ENCODE measurements at regions not wholly inside any gene's neighbourhood (a gene's known extent, or its start where the extent isn't known, plus 50 kb on each side); places are given as distances from the start of the nearest gene placed in this dataset.
"Not testable (repeated sequence)": the region's sequence is repeated elsewhere in the genome, so short reads cannot be mapped to it uniquely, and the experiment has no call there.

DNA sequence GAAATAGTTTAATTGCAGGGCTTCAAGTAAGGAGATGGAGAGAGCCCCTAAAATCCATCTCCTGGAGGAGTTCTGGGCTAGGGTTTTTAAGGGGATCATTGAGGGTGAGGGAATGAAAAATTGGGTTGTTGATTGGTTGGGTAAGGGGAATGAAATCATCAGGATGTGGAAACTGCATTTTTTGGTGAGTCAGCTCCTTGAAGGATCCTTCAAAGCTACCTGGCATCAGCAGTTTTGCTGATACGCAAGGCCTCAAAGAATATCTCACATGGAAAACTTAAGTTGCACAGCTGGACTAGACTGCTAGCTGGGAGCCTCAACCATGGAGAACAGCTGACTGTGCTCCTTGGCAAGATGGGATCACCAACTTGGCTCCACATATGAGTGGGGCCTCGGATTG lies 136.7 kb downstream of the FGF10 start:
- no peak for DNase-seq (ENCODE audit: low read depth)

DNA sequence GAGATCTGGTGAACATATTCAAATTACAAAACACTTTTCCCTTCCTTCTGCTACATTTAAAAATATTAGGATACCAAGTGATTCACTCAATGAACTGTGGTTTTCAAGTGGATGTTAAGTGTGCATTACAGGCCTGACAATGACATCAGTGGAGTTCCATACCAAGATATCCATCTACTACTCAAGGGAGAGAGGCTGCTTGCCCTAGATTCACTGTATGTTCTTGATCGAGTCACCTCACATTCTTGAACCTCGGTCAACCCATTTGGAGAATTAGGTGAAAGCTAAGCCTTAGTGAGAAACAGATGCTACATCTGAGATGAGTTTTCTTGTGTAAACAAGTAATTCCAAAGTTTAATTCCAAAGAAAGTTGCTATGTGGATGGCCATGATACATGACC lies 142.2 kb downstream of the FGF10 start:
- no peak for DNase-seq (ENCODE audit: low read depth)

DNA sequence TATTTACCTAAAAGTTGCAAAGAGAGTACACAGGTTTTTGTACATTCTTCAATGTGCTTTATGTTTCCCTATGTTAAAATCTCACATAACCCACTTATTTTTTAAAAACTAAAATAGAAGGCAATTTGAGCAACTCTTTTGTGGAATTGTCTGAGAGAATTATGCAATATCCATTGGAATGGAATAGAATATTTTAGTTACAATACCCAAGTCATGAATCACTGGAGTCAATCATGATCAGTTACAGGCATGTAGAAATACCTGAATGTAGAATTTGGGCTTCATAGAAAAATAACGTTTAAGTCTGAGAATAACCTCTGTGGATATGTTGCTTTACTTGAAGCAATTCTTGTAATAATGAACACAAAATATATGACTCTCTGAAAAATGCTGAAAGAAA lies 143.3 kb downstream of the FGF10 start:
- no peak for DNase-seq (ENCODE audit: low read depth)

DNA sequence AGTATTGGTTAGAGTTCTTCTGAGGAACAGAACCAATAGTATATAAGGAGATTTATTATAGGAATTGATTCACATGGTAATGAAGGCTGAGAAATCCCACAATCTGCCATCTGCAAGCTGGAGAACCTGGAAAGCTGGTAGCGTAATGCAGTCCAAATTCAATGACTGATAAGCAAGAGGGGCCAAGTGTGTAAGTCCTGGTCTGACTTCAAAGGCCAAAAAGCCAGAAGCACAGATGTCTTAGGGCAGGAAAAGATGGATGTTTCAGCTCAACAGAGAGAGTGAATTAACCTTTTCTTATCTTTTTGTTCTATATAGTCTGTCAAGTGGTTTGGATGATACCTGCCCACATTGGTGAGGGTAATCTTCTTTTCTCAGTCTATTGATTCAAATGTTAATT lies 146.4 kb downstream of the FGF10 start:
- DNase-seq (ENCODE audit: low read depth): no peak

DNA sequence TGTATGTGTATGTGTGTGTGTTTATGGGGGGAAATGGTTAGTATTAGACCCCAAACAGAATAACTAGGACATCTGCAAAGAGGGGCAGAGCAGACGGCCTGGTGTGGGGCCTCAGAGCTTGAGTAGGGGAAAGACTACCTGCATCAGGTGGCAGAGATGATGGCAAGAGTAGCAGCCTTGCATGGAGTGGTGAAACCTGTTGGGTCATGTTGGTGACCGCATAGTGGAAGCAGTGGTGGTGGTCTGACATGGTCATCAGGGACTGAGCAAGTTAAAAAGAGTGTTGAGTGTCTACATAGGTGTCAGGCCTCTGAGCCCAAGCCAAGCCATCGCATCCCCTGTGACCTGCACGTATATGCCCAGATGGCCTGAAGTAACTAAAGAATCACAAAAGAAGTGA lies 153.2 kb downstream of the FGF10 start:
- DNase-seq (ENCODE audit: low read depth): no peak

DNA sequence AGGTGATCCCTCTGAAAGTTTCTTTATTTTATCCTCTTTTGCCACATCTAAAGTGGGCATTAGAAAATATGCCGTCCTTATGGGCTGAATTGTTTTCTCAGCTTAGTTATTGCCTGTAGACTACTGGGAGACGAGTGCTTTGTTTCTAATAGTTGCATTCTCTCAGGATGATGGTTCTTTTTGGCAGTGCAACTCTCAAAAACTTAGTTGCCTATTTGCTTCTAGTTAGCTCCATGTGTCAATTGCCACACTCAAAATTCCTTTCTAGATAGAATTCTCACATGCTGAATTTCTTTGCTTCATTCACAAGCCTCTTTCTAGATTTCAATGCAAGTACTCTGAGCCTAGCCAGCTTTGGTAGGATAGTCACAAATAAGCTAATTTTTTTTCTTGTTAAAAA lies 155.5 kb downstream of the FGF10 start:
- DNase-seq (ENCODE audit: low read depth): no peak

DNA sequence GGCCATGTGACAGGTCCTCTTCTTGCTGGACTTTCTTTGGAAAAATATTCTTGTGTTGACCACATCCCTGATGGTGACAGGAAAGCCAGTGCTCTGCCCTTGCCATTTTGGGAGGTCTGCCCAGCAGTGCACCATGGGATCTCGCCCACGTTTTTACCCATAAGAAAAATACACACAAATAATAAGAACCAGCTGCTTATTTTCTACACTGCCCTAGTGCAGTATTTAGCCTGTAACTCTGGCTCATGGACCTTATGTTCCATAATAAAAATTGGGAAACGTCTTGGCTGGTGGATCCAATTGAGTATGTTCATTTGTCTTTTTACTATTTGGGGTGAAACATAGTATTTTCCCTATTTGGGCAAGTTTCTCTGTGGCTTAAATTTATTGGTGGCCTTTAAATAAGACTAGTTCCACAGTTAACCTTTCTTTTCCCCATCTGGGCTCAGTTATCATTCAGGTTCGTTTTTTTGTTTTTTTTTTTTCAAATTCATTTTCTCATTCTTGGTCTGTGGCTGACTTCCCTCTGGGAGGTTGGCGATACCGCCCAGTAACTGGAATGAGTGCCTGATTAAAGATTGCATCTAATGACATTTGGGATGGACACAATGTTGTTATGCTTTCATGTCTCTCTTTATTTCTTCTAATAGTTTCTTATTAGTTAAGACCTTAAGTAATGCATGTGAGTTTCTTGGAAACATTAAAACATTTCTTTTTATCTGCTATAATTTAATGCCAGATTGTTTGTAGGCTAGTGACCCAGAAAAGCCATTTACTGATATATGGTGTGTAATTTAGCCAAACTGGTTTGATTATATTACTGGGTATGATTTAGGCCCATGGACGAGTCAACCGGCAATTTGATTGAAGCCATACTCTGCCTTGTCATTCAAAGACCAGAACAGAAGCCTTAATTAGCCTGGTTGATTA lies 163.7 kb downstream of the FGF10 start:
- DNase-seq (ENCODE audit: low read depth): no peak

DNA sequence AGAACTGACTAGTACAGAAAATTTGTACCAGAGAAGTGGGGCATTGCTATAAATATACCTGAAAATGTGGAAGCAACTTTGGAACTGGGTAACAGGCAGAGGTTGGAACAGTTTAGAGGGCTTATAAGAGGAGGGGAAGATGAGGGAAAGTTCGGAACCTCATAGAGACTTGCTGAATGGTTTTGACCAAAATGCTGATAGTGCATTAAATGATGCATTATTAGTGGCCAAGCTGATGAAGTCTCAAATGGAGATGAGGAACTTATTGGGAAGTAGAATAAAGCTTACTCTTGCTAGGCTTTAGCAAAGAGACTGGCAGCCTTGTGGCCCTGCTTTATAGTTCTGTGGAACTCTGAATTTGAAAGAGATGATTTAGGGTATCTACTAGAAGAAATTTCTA lies 189.8 kb downstream of the FGF10 start:
- DNase-seq (ENCODE audit: low read depth): no peak

DNA sequence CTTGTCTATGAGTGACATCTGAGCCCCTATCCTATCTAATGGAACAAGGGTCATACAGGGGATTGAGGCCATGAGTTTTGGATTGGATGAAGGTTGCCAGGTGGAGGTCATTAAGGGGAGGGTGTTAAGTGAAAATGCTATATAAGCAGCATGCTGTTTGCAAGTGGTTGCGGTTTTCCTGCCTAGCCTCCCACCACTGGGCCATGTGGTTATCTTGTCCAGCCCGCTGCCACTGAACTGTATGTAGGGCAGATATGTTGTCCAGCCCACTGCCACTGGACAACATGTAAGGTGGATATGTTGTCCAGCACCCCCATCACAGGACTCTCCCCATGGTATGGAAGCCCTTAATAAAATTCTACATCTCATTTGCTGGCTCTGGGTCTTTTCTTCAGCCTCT lies 200.0 kb downstream of the FGF10 start:
- no peak for DNase-seq (ENCODE audit: low read depth)

DNA sequence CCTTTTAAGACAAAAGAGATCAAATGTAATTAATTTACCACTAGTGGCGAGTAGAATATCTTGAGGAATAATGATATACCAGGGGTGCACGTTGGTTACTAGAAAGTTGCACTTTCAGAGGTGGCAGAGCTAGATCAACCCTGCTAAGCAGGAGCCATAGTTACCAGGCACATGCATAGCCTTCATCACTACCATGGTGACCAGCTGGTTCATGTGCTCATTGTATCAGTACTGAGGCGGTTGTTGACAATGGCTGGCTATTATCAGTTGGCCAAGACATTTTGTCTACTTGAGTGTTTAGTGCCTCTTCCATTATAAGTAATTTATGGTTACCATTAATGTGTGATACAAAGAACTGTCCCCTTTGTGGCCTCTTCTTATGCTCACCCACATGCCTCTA lies 201.2 kb downstream of the FGF10 start:
- no peak for DNase-seq (ENCODE audit: low read depth)

DNA sequence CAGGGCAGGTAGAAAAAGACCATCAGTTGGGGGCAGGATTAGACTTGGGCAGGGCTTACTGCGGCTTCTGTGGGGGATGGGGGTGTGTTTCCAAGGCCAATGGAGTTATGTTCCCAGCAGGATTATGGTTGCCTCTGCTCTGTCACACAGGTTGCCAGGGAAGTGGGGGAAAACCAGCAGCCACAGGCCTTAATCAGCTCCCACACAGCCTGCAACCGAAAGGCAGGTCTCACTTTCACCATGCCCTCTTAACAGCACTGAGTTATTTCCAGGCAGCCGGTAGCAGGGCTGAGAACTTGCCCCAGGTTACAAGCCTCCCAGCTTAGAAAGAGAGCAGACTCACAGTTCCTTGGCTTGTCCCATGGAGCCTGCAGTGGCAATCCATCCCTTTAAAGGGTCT lies 205.5 kb downstream of the FGF10 start:
- DNase-seq (ENCODE audit: low read depth): no peak

DNA sequence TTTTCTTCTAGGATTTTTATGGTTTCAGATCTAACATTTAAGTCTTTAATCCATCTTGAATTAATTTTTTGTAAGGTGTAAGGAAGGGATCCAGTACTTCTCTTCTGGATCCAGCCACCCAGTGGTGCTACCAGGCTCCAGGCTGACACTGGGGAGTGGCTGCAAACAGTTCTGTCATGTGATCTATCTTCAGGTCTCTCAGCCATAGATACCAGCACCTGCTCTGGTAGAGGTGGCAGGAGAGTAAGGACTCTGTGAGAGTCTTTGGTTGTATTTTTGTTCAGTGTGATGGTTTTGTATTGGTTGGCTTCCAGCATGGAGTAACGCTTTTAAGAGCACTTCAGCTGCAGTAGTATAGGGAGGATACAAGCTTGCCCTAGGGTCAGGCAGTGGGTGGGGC lies 205.9 kb downstream of the FGF10 start:
- no peak for DNase-seq (ENCODE audit: low read depth)

DNA sequence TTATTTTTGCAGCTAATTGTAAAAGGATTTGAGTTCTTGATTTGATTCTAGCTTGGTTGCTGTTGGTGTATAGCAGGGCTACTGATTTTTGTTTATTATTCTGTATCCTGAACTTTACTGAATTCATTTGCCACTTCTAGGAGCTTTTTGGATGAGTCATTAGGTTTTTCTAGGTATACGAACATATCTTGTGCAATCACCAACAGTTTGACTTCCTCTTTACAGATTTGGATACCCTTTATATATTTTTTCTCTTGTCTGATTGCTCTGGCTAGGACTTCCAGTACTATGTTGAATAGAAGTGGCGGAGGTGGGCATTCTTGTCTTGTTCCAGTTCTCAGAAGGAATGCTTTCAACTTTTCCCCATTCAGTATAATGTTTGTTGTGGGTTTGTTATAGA lies 210.8 kb downstream of the FGF10 start:
- no peak for DNase-seq (ENCODE audit: low read depth)

DNA sequence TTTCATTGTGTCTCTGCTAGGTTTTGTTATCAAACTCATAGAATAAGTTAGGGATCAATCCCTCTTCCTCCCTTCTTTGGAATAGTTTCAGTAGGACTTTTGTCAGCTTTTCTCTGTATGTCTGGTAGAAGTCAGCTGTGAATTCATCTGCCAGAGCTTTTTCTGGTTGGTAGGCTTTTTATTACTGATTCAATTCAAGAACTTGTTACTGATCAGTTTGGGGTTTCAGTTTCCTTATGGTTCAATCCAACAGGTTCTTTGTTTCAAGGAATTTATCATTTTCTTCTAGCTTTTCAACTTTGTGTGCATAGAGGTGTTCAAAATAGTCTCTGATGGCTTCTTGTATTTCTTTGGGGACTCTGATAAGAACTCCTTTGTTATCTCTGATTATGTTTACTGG lies 221.7 kb downstream of the FGF10 start:
- DNase-seq (ENCODE audit: low read depth): no peak

DNA sequence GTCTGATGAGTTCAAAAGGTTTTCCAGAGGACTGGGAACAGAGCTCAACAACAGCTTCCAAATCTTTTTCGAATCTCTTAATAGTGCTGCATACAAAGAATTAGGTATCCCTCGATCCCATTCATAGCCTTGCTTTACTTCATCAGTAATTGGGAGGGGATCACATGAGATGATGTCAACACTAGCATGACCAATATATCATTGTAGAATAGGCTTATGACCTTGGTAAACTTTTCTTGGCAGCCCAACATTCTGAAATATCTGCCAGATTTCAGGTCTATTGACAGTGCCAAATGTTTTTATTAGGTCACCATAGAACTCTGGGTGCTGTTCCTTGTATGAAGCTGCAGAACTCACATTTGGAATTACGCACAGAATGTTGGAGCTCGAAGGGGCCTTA lies 228.9 kb downstream of the FGF10 start:
- no peak for DNase-seq (ENCODE audit: low read depth)

DNA sequence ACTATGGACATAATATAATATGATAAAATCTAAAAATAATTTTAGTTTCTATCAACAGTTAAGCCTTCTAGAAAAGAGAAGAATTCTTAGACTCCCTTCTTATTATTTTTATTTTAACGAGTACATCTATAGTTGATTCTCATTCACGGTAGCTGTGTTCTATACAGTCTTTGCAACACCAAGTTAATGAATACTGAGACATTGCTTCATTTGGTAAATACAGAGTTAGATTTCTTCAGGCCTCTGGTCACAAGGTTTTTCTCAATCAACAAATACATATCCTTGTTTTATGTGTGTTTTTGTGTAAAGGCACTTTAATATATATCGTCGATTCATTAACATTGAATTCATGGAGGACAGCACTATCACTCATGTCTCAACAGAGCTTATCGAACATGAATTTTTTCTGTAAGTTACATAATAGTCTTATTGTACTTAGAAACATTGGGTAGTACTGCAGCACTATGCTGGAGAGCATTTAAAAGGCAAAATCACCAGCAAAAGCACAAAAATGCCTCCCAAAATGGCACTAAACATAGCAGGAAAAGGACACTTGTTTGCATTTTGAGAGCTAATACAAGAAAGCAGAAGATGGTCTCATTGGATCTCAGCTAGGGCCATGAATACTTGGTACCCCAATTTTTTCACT lies 239.0 kb downstream of the FGF10 start:
- no peak for DNase-seq (ENCODE audit: low read depth)

DNA sequence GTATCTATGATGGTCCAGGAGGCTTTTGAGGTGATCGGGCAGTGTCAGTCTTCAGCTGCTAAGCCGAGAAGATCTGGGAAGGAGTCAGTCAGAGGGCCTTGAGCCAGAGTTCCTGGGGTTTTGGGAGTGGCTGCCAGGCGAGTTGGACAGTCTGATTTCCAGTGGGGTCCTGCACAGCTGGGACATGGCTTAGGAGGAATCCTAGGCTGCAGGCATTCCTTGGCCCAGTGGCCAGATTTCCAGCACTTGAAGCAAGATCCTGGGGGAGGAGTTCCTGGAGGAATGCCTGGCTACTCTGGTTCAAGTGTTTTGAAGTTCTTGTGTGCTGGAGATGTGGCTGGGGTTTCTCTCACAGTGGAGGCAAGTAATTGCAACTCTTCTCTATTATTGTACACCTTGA lies 271.3 kb downstream of the FGF10 start:
- DNase-seq (ENCODE audit: low read depth): not testable (repeated sequence)

DNA sequence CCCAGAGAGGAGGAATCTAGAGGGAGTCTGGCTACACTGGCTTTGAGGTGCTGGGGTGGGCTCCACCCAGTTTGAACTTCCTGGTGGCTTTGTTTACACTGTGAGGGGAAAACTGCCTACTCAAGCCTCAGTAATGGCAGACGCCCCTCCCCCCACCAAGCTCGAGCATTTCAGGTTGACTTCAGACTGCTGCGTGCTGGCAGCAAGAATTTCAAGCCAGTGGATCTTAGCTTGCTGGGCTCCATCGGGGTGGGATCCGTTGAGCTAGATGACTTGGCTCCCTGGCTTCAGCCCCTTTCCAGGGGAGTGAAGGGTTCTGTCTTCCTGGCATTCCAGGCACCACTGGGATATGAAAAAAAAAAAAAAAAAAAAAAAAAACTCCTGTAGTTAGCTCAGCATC lies 281.0 kb downstream of the FGF10 start:
- DNase-seq (ENCODE audit: low read depth): not testable (repeated sequence)

DNA sequence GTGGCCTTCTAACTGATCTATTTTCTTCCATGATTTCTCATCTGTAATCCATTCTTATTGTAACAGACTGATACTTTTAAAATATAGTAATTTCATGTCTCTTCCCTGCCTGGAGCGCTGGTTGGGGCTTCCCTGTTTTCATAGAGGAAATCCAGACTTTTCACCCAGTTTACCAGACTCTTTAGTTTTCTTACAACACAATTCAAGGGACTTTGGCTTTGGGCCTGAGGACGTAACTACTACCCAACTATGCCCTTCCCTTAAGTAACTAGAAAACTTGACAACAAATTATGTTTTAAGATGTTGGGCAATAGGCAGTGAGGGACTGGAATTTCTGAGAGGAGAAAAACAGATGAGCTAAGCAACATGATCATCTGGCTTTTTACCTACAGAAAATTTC lies 289.6 kb downstream of the FGF10 start:
- DNase-seq (ENCODE audit: low read depth): no peak

DNA sequence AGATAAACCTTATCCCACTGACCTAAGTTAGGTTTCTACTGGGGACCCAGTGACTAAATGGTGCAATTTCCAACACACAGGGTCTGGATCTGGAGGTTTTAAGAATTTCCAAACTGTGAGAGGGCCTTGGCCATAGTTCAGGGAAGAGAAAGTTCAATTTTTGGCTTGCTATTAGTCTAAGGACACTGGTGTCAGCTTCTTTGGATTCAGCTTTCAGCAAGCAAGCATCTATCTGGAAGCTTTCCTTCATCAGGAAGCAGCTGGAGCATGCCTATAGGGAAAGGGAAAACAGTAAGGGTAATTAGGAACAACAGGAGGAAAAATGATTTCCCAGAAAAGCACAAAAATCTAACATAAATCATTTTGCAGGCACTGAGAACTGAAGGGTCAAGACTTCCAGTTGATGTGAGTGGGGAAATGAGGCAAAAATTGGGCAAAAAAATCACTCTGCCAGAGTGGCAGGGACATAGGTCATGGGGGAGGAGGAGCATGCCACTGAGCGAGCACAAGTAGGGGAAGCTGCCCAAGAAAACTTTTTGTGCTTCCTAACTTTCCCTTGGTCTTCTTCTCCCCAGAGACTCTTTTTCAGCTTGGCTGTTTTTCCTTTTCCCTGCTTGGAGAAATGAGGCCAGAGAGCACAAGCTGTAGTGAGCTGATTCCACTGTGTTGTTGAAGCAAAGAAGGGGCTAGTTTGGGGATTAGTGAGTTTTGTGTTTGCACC lies 299.6 kb downstream of the FGF10 start:
- no peak for DNase-seq (ENCODE audit: low read depth)

DNA sequence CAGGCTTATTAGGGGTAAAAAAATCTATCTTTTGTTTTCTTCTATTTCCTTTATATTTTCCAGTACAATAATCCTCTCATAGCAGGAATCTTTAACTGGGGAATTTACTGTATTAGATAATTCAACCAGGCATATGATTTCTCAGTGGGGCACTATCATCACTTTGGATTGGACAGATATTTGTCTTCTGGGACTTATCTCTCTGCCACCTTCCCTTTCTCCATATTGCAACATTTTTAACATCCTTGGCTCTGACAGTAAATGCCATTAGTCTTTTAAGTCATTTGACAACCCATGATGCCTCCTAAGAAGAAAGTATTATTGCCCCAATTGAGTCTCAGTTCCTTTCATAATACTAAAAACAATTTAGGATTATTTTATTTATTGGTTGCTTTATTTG lies 304.1 kb downstream of the FGF10 start:
- DNase-seq (ENCODE audit: low read depth): no peak

DNA sequence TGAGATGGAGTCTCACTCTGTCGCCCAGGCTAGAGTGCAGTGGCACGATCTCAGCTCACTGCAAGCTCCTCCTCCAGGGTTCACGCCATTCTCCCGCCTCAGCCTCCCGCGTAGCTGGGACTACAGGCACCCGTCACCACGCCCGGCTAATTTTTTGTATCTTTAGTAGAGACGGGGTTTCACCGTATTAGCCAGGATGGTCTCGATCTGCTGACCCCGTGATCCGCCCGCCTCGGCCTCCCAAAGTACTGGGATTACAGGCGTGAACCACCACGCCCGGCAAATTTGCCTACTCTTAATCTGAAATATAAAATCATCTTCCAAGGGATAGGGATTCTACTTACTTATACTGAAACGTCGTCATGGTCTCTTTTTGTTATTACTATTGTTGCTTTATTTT lies 314.7 kb downstream of the FGF10 start:
- DNase-seq (ENCODE audit: low read depth): not testable (repeated sequence)

DNA sequence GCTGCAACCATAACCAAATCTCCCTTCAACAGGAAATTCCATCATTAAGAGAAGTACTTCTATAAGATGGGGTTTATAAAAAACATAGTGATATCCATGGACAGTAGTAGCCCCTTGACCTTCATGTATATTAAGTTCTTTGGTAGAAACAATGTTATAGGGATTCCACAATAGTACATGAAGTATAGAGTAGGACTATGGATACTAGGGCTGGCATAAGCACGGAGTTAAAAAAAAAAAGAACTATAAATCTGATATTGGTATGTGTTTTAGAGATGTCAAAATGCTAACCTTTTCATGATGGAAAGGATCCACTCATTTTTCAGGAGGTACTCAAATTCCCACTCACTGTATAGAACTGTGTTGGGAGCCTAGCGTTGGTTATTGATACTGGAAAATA lies 337.6 kb downstream of the FGF10 start:
- DNase-seq (ENCODE audit: low read depth): no peak

All from M059J (cell line).